K562 (cell line): ENCODE measurements at regions not wholly inside any gene's neighbourhood (a gene's known extent, or its start where the extent isn't known, plus 50 kb on each side); places are given as distances from the start of the nearest gene placed in this dataset.

ENCODE experiments used
- ATAC-seq: fragments of 200-7000 bp; cut with Tn5 transposase; 3 replicates; pipeline ENCODE4 v1.9.1; 2020; ENCODE audit warnings: moderate library complexity
- BruUV-seq: library from RNA; stranded (reverse); fragments of 400-500 nt; replicated peaks from 2 replicates; lab custom pipeline; 2021; lab: Mats Ljungman, UMichigan
- CTCF ChIA-PET: fragments of 300-600 bp; formaldehyde crosslinking; extraction: SDS; loops from one replicate; lab custom pipeline; 2021; ENCODE audit warnings: low intra/inter-chr PET ratio; lab: Yijun Ruan, JAX
- POLR2A ChIA-PET: fragments of 300-600, 350-650 bp; sonication (Branson Sonifier 250); formaldehyde crosslinking; extraction: SDS; loops from one replicate; lab custom pipeline; 2021; ENCODE audit warnings: antibody characterized with exemption, inconsistent platforms; lab: Yijun Ruan, JAX
- DNase-seq, 4 experiments: peaks; one replicate each; pipeline versions ENCODE4 v3.0.0 to v3.0.0-alpha.2; 2011 to 2018; ENCODE audit warnings: low spot score in 3 of 4, mixed read lengths in 3 of 4; ENCODE audit errors: extremely low read depth in 1 of 4
- FAIRE-seq: peaks from 2 replicates; lab custom pipeline; 2011; peaks lifted over from hg19 to GRCh38; lab: Jason Lieb, UNC
- H2AFZ ChIP-seq: 2 replicates; pipeline ENCODE4 v1.6.0; 2011; ENCODE audit warnings: low read depth, low read length, control low read depth, inconsistent platforms
- H3K27ac ChIP-seq: fragments of 200-600 bp; 3 replicates; pipeline ENCODE4 v1.8.0; 2011; ENCODE audit warnings: low read depth, mild to moderate bottlenecking, control low read depth, inconsistent platforms, low read length, moderate library complexity, mixed read lengths; ENCODE audit errors: extremely low read depth
- H3K27me3 ChIP-seq, 2 experiments: fragments of 300-600 bp in 1 of 2; 2 replicates in 1 of 2; 3 replicates in 1 of 2; pipeline versions ENCODE4 v1.6.0 to v1.8.0; 2011; ENCODE audit warnings: inconsistent platforms in 2 of 2, low read length in 2 of 2, mild to moderate bottlenecking in 1 of 2, mixed read lengths in 1 of 2, moderate library complexity in 1 of 2; ENCODE audit not compliant: control insufficient read depth in 2 of 2, insufficient read depth in 2 of 2
- H3K36me3 ChIP-seq: fragments of 300-600 bp; 3 replicates; pipeline ENCODE4 v1.8.0; 2011; ENCODE audit warnings: mild to moderate bottlenecking, low read length, inconsistent platforms; ENCODE audit not compliant: control insufficient read depth, insufficient read depth
- H3K4me1 ChIP-seq, 2 experiments: fragments of 200-600 bp in 1 of 2; replicated peaks in 1 of 2; 2 replicates in 1 of 2; 3 replicates in 1 of 2; pipeline versions ENCODE4 v1.5.1 to v1.8.0; 2011; ENCODE audit warnings: inconsistent platforms in 2 of 2, low read length in 2 of 2, mild to moderate bottlenecking in 1 of 2, mixed read lengths in 1 of 2, moderate library complexity in 1 of 2; ENCODE audit not compliant: control insufficient read depth in 2 of 2, insufficient read depth in 2 of 2
- H3K4me2 ChIP-seq: 2 replicates; pipeline ENCODE4 v1.6.1; 2011; ENCODE audit warnings: low read length, control low read depth, inconsistent platforms, mixed read lengths; ENCODE audit not compliant: insufficient read depth
- H3K4me3 ChIP-seq: fragments of 200-600 bp; sonication (generic), shearing (Covaris generic); 2 replicates; pipeline ENCODE4 v1.5.1; 2016; ENCODE audit warnings: control low read depth, inconsistent platforms
- H3K79me2 ChIP-seq: fragments of 200-600 bp; 3 replicates; pipeline ENCODE4 v1.8.0; 2011; ENCODE audit warnings: low read length, inconsistent platforms; ENCODE audit not compliant: control insufficient read depth, insufficient read depth
- H3K9ac ChIP-seq, 2 experiments: 2 replicates each; pipeline versions ENCODE4 v1.6.0 to v1.6.1; 2011; ENCODE audit warnings: low read depth in 2 of 2, low read length in 2 of 2, control low read depth in 1 of 2, inconsistent platforms in 1 of 2, mild to moderate bottlenecking in 1 of 2, mixed read lengths in 1 of 2; ENCODE audit not compliant: insufficient read depth in 1 of 2
- H3K9me1 ChIP-seq: one replicate; pipeline ENCODE4 v1.6.0; 2011; ENCODE audit warnings: inconsistent platforms, mild to moderate bottlenecking, low read length, moderate library complexity; ENCODE audit not compliant: control insufficient read depth, insufficient read depth
- H3K9me3 ChIP-seq: replicated peaks from 2 replicates; pipeline ENCODE4 v1.5.1; 2011; ENCODE audit warnings: low read depth, low read length, inconsistent platforms; ENCODE audit not compliant: control insufficient read depth, insufficient read depth
- H4K20me1 ChIP-seq: replicated peaks from 2 replicates; pipeline ENCODE4 v1.6.1; 2011; ENCODE audit warnings: low read length, inconsistent platforms, mixed read lengths; ENCODE audit not compliant: control insufficient read depth, insufficient read depth
- EP300 ChIP-seq: IDR thresholded peaks from 2 replicates; pipeline ENCODE4 v1.6.1; 2012; ENCODE audit warnings: low read length, improper control_type of control experiment
- ETV1 ChIP-seq: fragments of 450-650 bp; conservative IDR thresholded peaks from 2 replicates; pipeline ENCODE4 v1.6.1; 2016; ENCODE audit warnings: missing genetic modification characterization, control low read depth, low read depth, missing compliant biosample characterization
- FOS ChIP-seq: IDR thresholded peaks from 3 replicates; pipeline ENCODE4 v1.6.1; 2011; ENCODE audit not compliant: insufficient read length; ENCODE audit errors: extremely low read depth
- ILK ChIP-seq: fragments of 450-650 bp; IDR thresholded peaks from 2 replicates; pipeline ENCODE4 v1.6.1; 2016; ENCODE audit warnings: missing genetic modification characterization, low read depth, mild to moderate bottlenecking, missing compliant biosample characterization, moderate library complexity, borderline replicate concordance
- NR2F6 ChIP-seq: fragments of 450-650 bp; formaldehyde crosslinking; IDR thresholded peaks from 2 replicates; pipeline ENCODE4 v1.4.0; 2020; ENCODE audit warnings: mild to moderate bottlenecking
- NUFIP1 ChIP-seq: fragments of 450-650 bp; IDR thresholded peaks from 2 replicates; pipeline ENCODE4 v1.6.1; 2018; ENCODE audit not compliant: partially characterized antibody
- SETDB1 ChIP-seq: IDR thresholded peaks from one replicate; pipeline ENCODE4 v1.6.1; 2012; ENCODE audit warnings: low read length, control low read depth, inconsistent platforms
- SREBF2 ChIP-seq: sonication (generic); formaldehyde crosslinking; IDR thresholded peaks from 2 replicates; pipeline ENCODE4 v1.4.0; 2020; ENCODE audit warnings: mild to moderate bottlenecking, missing genetic modification reagents
- ZKSCAN3 ChIP-seq: fragments of 250-450 bp; sonication (Bioruptor Pico); IDR thresholded peaks from 2 replicates; pipeline ENCODE4 v1.4.0; 2020
- ZNF133 ChIP-seq: fragments of 250-450 bp; sonication (Bioruptor Pico); IDR thresholded peaks from 2 replicates; pipeline ENCODE4 v1.4.0; 2020; ENCODE audit warnings: mild to moderate bottlenecking
- ZNF146 ChIP-seq: IDR thresholded peaks from one replicate; pipeline ENCODE4 v1.6.1; 2018; ENCODE audit warnings: missing compliant biosample characterization; ENCODE audit not compliant: unreplicated experiment
- ZNF23 ChIP-seq: fragments of 250-450 bp; sonication (Bioruptor Pico); IDR thresholded peaks from 2 replicates; pipeline ENCODE4 v1.4.0; 2020; ENCODE audit warnings: mild to moderate bottlenecking
- ZNF253 ChIP-seq: fragments of 250-450 bp; sonication (Bioruptor Pico); conservative IDR thresholded peaks from 2 replicates; pipeline ENCODE4 v1.6.1; 2021; ENCODE audit warnings: mild to moderate bottlenecking
- ZNF408 ChIP-seq: fragments of 250-450 bp; sonication (Bioruptor Pico); IDR thresholded peaks from 2 replicates; pipeline ENCODE4 v1.4.0; 2020; ENCODE audit warnings: low read depth, mild to moderate bottlenecking, moderate library complexity
- ZNF584 ChIP-seq: fragments of 200-800 bp; sonication (Bioruptor generic); IDR thresholded peaks from 2 replicates; pipeline ENCODE4 v1.6.1; 2016; ENCODE audit warnings: low read depth, mild to moderate bottlenecking, missing genetic modification characterization, missing compliant biosample characterization
- ZNF778 ChIP-seq: fragments of 450-650 bp; formaldehyde crosslinking; IDR thresholded peaks from 2 replicates; pipeline ENCODE4 v1.4.0; 2020; ENCODE audit warnings: mild to moderate bottlenecking, moderate library complexity
- WGBS: fragments of 100-300 bp; shearing (Covaris generic); methylation state at CpG from one replicate; pipeline ENCODE4 v1.1.6; 2016; ENCODE audit warnings: low coverage, mixed read lengths; ENCODE audit not compliant: insufficient coverage; ENCODE audit errors: missing lambda C conversion rate; 5-methylcytosine and 5-hydroxymethylcytosine counted together
- in situ Hi-C: fragments of 300-500 bp; cut with MboI; formaldehyde crosslinking; loops from 4 replicates; pipeline ENCODE4 v1.15.0; 2018; ENCODE audit warnings: inconsistent platforms, mixed read lengths
- intact Hi-C: fragments of 100-400 bp; cut with micrococcal nuclease; formaldehyde crosslinking; loops from 2 replicates; pipeline ENCODE4 v1.14.2; 2022
- TF ChIP-seq, protein P1 (sequence below): sonication (generic); formaldehyde crosslinking; IDR thresholded peaks from 2 replicates; pipeline ENCODE4 v1.8.0; 2022; ENCODE audit warnings: mild to moderate bottlenecking, missing genetic modification reagents

DNA sequence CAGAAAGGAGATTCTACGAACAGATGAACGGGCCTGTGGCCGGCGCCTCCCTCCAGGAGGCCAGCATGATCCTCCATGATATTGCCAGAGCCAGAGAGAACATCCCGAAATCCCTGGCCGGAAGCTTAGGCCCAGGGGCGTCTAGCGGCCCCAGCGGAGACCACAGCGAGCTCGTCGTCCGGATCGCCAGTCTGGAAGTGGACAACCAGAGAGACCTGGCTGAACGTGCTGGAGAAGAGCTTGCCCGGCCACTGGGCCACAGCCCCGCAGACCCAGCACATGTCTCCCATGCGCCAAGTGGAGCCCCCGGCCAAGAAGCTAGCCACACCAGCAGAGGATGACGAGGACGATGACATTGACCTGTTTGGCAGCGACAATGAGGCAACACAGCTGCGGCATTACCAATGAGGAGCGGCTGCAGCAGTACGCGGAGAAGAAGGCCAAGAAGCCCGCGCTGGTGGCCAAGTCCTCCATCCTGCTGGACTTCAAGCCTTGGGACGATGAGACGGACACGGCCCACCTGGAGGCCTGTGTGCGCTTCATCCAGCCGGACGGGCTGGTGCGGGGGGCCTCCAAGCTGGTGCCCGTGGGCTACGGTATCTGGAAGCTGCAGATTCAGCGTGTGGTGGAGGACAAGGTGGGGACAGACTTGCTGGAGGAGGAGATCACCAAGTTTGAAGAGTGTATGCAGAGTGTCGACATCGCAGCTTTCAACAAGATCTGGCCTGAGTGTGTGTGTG, 78.8 kb upstream of the FRY start:
- DNase-seq (no peak), ATAC-seq (no peak; the same call in 2 of the 3 replicates), FAIRE-seq (no peak)
- Histone ChIP-seq H2AFZ (peak overlapping the region; percentile 55), H3K9ac (no peak overlapping the region), H3K9me3 (no peaks in the 10 kb centered on the region), H3K4me3 (no peak overlapping the region), H3K9me1 (no peaks in the 10 kb centered on the region), H3K27ac (no peak overlapping the region), H3K36me3 (no peaks in the 10 kb centered on the region), H3K27me3 (peaks cover 0 to 5% of the 10 kb centered on the region in 2 experiments; a peak in 1 of 5 replicates), H4K20me1 (no peaks in the 10 kb centered on the region), H3K79me2 (no peaks in the 10 kb centered on the region), H3K4me2 (no peak overlapping the region), H3K4me1 (peaks cover 0 to 7% of the 10 kb centered on the region in 2 experiments; a peak in 2 of 5 replicates)
- ChIA-PET CTCF (no interaction called here), POLR2A (interaction anchor here (0.7 kb wide), 2 partner anchors 14 to 15 kb away, joined by 3 to 4 read pairs; no protein-coding TSS in a partner anchor)
- WGBS: 17% methylated on average over 15 of the region's 40 CpGs
- intact Hi-C loops (no loop called here), in situ Hi-C loops (no loop called here)
- no peak for TF ChIP-seq NUFIP1
- no peak for TF ChIP-seq ZNF133 (CRISPR knock-in tag)
- no peak for TF ChIP-seq ILK (tag)
- TF ChIP-seq EP300: no peak
- no peak for TF ChIP-seq FOS
- no peak for TF ChIP-seq ZNF584
- TF ChIP-seq SETDB1: no peak
- no peak for TF ChIP-seq ZNF23
- no peak for TF ChIP-seq NR2F6 (CRISPR knock-in tag)
- no peak for TF ChIP-seq ZNF408
- no peak for TF ChIP-seq SREBF2 (CRISPR knock-in tag)
- TF ChIP-seq ZKSCAN3: no peak
- no peak for TF ChIP-seq ZNF778 (CRISPR knock-in tag)
- TF ChIP-seq ETV1 (tag): no peak
- TF ChIP-seq ZNF253 (CRISPR knock-in tag): no peak
- TF ChIP-seq, protein P1, sequence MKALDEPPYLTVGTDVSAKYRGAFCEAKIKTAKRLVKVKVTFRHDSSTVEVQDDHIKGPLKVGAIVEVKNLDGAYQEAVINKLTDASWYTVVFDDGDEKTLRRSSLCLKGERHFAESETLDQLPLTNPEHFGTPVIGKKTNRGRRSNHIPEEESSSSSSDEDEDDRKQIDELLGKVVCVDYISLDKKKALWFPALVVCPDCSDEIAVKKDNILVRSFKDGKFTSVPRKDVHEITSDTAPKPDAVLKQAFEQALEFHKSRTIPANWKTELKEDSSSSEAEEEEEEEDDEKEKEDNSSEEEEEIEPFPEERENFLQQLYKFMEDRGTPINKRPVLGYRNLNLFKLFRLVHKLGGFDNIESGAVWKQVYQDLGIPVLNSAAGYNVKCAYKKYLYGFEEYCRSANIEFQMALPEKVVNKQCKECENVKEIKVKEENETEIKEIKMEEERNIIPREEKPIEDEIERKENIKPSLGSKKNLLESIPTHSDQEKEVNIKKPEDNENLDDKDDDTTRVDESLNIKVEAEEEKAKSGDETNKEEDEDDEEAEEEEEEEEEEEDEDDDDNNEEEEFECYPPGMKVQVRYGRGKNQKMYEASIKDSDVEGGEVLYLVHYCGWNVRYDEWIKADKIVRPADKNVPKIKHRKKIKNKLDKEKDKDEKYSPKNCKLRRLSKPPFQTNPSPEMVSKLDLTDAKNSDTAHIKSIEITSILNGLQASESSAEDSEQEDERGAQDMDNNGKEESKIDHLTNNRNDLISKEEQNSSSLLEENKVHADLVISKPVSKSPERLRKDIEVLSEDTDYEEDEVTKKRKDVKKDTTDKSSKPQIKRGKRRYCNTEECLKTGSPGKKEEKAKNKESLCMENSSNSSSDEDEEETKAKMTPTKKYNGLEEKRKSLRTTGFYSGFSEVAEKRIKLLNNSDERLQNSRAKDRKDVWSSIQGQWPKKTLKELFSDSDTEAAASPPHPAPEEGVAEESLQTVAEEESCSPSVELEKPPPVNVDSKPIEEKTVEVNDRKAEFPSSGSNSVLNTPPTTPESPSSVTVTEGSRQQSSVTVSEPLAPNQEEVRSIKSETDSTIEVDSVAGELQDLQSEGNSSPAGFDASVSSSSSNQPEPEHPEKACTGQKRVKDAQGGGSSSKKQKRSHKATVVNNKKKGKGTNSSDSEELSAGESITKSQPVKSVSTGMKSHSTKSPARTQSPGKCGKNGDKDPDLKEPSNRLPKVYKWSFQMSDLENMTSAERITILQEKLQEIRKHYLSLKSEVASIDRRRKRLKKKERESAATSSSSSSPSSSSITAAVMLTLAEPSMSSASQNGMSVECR (CRISPR knock-in tag): no peak
- TF ChIP-seq ZNF146 (CRISPR knock-in tag): no peak
- BruUV-seq: no TSS peak
